ENCODE measurements at regions not wholly inside any gene's neighbourhood (a gene's known extent, or its start where the extent isn't known, plus 50 kb on each side); places are given as distances from the start of the nearest gene placed in this dataset.

DNA sequence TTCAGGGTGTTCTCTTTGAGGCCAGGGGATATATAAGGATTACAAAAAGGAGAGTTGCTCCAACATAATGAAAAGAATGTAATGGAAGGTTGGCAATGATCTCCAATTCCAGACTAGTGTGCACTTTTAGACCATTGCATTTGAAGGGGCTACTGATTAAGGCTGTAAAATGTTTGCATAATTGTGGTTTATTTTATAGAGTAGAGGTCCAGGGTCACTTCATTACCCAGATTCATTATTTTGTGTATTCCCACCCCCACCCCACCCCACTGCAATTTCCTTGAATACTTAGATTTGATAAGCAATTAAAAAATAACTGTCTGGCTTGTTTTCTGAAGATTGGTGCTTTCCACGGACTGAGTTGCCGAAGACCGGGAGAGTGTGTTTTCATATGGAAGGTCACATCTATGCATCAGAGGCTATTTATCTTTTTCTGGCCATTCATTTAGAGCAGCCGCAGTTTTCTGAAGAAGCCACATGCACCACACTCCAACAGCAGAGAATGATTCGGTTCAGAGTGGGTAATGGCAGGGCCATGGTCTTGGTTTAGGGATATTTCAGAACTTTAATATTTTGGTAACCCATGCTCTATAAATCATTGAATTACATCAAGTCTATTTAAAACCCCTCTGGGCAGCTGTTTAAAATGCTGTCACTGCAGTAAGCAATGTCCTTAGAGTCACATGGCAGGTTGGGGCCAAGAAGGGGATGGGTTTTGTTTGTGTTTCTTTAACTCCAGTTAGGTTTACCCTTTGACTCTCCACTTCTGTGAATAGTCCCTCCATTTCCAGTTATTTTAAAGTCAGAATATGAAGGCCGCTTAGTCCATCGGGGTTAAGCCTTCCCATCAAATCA is 94.6 kb downstream of the TMEM30B start:
- Histone ChIP-seq H3K27me3 (replicated peaks in 1 of 4; ENCODE audit: control insufficient read depth in 3 of 4, extremely low read depth in 1 of 4, insufficient read depth in 3 of 4, low read length in 3 of 4) (no peaks in the 10 kb centered on the region), H2AK5ac (ENCODE audit: low read depth, low read length) (no peak overlapping the region), H3K36me3 (ENCODE audit: control insufficient read depth in 2 of 4, insufficient read depth in 4 of 4, low read length in 3 of 4) (no peaks in the 10 kb centered on the region), H3K9me3 (ENCODE audit: insufficient read depth in 2 of 2, low read depth in 1 of 2, low read length in 1 of 2) (no peaks in the 10 kb centered on the region), H3K4me3 (ENCODE audit: extremely low read depth in 1 of 4, insufficient read depth in 2 of 4, low read depth in 3 of 4, low read length in 4 of 4) (no peak overlapping the region), H2BK5ac (ENCODE audit: low read depth, low read length) (no peak overlapping the region), H3K79me2 (ENCODE audit: control insufficient read depth in 1 of 2, insufficient read depth in 2 of 2, low read length in 2 of 2) (no peaks in the 10 kb centered on the region), H2BK120ac (replicated peaks; ENCODE audit: low read depth, low read length) (no peak overlapping the region), H4K20me1 (replicated peaks in 1 of 2; ENCODE audit: control insufficient read depth in 1 of 2, insufficient read depth in 2 of 2, low read length in 2 of 2) (peaks cover 0 to 2% of the 10 kb centered on the region in 2 experiments), H3K4ac (replicated peaks; ENCODE audit: insufficient read length, low read depth, low read length) (no peak overlapping the region), H4K5ac (ENCODE audit: insufficient read length, low read depth, low read length) (no peak overlapping the region), H3K4me1 (replicated peaks in 1 of 4; ENCODE audit: control insufficient read depth in 3 of 4, insufficient read depth in 4 of 4, low read length in 3 of 4) (peaks cover 3 to 10% (median 3%) of the 10 kb centered on the region in 4 experiments; a peak in 4 of 7 replicates), H2AFZ (ENCODE audit: low read length) (no peak overlapping the region), H2BK12ac (ENCODE audit: low read depth, low read length) (no peak overlapping the region), H3K27ac (ENCODE audit: low read depth, low read length) (no peak overlapping the region), H4K8ac (ENCODE audit: extremely low read depth, insufficient read depth, low read length) (no peak overlapping the region), H3K23me2 (ENCODE audit: low read depth, low read length) (peaks cover 4% of the 10 kb centered on the region; the same call in 1 of the 2 replicates), H3K18ac (ENCODE audit: extremely low read depth, low read length) (no peak overlapping the region), H4K91ac (replicated peaks; ENCODE audit: insufficient read length, low read length) (no peak overlapping the region), H3K14ac (ENCODE audit: insufficient read length) (no peak overlapping the region), H3K23ac (ENCODE audit: insufficient read length) (no peak overlapping the region), H2BK15ac (ENCODE audit: low read length) (no peak overlapping the region), H3K4me2 (ENCODE audit: insufficient read depth in 1 of 2, low read depth in 2 of 2, low read length in 2 of 2) (no peak overlapping the region), H3K56ac (replicated peaks; ENCODE audit: insufficient read length, low read depth, low read length) (no peak overlapping the region), H3K79me1 (ENCODE audit: low read depth, low read length) (no peaks in the 10 kb centered on the region), H2BK20ac (ENCODE audit: low read length) (no peak overlapping the region), H3K9ac (replicated peaks in 1 of 4; ENCODE audit: extremely low read depth in 1 of 4, low read depth in 3 of 4, low read length in 3 of 4) (no peak overlapping the region)
- WGBS, 2 experiments (ENCODE audit: extremely low coverage in 1 of 2, insufficient coverage in 1 of 2, insufficient read length in 1 of 2, insufficient replicate concordance in 2 of 2, low coverage in 1 of 2, low lambda C conversion rate in 2 of 2, missing lambda C conversion rate in 1 of 2) = 100% methylated on average over 7 of the region's 7 CpGs; no CpG with 5 or more reads in 1 of the 2 experiments
- TF ChIP-seq SRF (IDR thresholded peaks at IDR 0.05; ENCODE audit: low read depth, low read length) = no peak
- TF ChIP-seq SAP30 (IDR thresholded peaks at IDR 0.05; ENCODE audit: insufficient read depth, insufficient replicate concordance, low read length) = no peak
- TF ChIP-seq KDM4A (IDR thresholded peaks at IDR 0.05; ENCODE audit: low read depth, low read length, severe bottlenecking) = no peak
- no peak for TF ChIP-seq CEBPB (IDR thresholded peaks at IDR 0.05; ENCODE audit: low read depth, low read length)
- no peak for TF ChIP-seq SIX5 (IDR thresholded peaks at IDR 0.05; ENCODE audit: low read depth, low read length)
- TF ChIP-seq CTBP2 (IDR thresholded peaks at IDR 0.05; ENCODE audit: borderline replicate concordance, insufficient read depth, insufficient read length, low read length) = no peak
- TF ChIP-seq JUN (IDR thresholded peaks at IDR 0.05; ENCODE audit: low read depth, low read length) = no peak
- no peak for TF ChIP-seq RBBP5 (IDR thresholded peaks at IDR 0.05; ENCODE audit: borderline replicate concordance, low read depth, low read length)
- TF ChIP-seq, protein P1, sequence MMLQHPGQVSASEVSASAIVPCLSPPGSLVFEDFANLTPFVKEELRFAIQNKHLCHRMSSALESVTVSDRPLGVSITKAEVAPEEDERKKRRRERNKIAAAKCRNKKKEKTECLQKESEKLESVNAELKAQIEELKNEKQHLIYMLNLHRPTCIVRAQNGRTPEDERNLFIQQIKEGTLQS (IDR thresholded peaks at IDR 0.05; ENCODE audit: insufficient read depth, low read depth, low read length) = no peak
- TF ChIP-seq TAF7 (optimal IDR thresholded peaks at IDR 0.05; ENCODE audit: borderline replicate concordance, low read depth, low read length) = no peak
- ChIA-PET POLR2A (ENCODE audit: partially characterized antibody) (interaction anchor here (0.9 kb wide), 1 partner anchor 53 kb away, joined by 3 read pairs; no protein-coding TSS in a partner anchor), CTCF (ENCODE audit: partially characterized antibody) (no interaction called here)
- FAIRE-seq (no peak), DNase-seq (ENCODE audit: low read depth in 1 of 2, low spot score in 2 of 2) (no peak)
